Osteoblast (primary cell): ENCODE measurements at regions not wholly inside any gene's neighbourhood (a gene's known extent, or its start where the extent isn't known, plus 50 kb on each side); places are given as distances from the start of the nearest gene placed in this dataset.

Experiments
- DNase-seq: peaks from one replicate; pipeline ENCODE4 v3.0.0; 2011; ENCODE audit warnings: low spot score, mixed read lengths; ENCODE audit not compliant: insufficient read length; ENCODE audit errors: missing footprints
- H2AFZ ChIP-seq: 2 replicates; pipeline ENCODE4 v1.6.0; 2011; ENCODE audit warnings: mild to moderate bottlenecking, low read length
- H3K27ac ChIP-seq: 2 replicates; pipeline ENCODE4 v1.5.1; 2011; ENCODE audit warnings: mild to moderate bottlenecking, low read depth, low read length, moderate library complexity
- H3K27me3 ChIP-seq: 2 replicates; pipeline ENCODE4 v1.6.0; 2012; ENCODE audit warnings: mild to moderate bottlenecking, control low read depth, inconsistent platforms, low read length, moderate library complexity; ENCODE audit not compliant: insufficient read depth
- H3K36me3 ChIP-seq: 2 replicates; pipeline ENCODE4 v1.5.1; 2011; ENCODE audit warnings: mild to moderate bottlenecking, low read length, control low read depth, moderate library complexity; ENCODE audit not compliant: insufficient read depth
- H3K4me1 ChIP-seq: 2 replicates; pipeline ENCODE4 v1.5.1; 2011; ENCODE audit warnings: mild to moderate bottlenecking, low read length, control low read depth, moderate library complexity; ENCODE audit not compliant: insufficient read depth
- H3K4me2 ChIP-seq: 2 replicates; pipeline ENCODE4 v1.6.0; 2011; ENCODE audit warnings: mild to moderate bottlenecking, low read length; ENCODE audit not compliant: insufficient read depth
- H3K4me3 ChIP-seq: fragments of 200-600 bp; sonication (generic); 3 replicates; pipeline ENCODE4 v1.5.1; 2012; ENCODE audit warnings: mild to moderate bottlenecking, low read length, inconsistent platforms; ENCODE audit not compliant: insufficient read depth
- H3K79me2 ChIP-seq: 2 replicates; pipeline ENCODE4 v1.6.0; 2012; ENCODE audit warnings: mild to moderate bottlenecking, low read length, control low read depth, inconsistent platforms; ENCODE audit not compliant: insufficient read depth
- H3K9me3 ChIP-seq: 2 replicates; pipeline ENCODE4 v1.5.1; 2011; ENCODE audit warnings: low read depth, low read length, control low read depth
- H4K20me1 ChIP-seq: 2 replicates; pipeline ENCODE4 v1.6.0; 2012; ENCODE audit warnings: mild to moderate bottlenecking, low read length, control low read depth; ENCODE audit not compliant: insufficient read depth
- CTCF ChIP-seq: IDR thresholded peaks from 2 replicates; pipeline ENCODE4 v1.5.1; 2011; ENCODE audit warnings: mild to moderate bottlenecking, low read depth, low read length, moderate library complexity; ENCODE audit errors: extremely low read depth

GRCh38 chr2:144015655-144016245 lies 504.2 kb downstream of the ZEB2 start:
- Histone ChIP-seq H3K36me3 (no peaks in the 10 kb centered on the region), H3K27me3 (no peaks in the 10 kb centered on the region), H3K4me1 (peaks cover 11% of the 10 kb centered on the region), H3K27ac (peak overlapping the region; percentile 69), H3K79me2 (no peaks in the 10 kb centered on the region), H3K4me3 (no peak overlapping the region), H2AFZ (no peak overlapping the region), H3K9me3 (no peaks in the 10 kb centered on the region), H4K20me1 (no peaks in the 10 kb centered on the region), H3K4me2 (peak overlapping the region; percentile 37)
- no peak for TF ChIP-seq CTCF
- peak; percentile 21 for DNase-seq

- Histone ChIP-seq H3K79me2 (no peaks in the 10 kb centered on the region), H3K27ac (peak overlapping the region; percentile 69), H3K4me1 (peaks cover 11% of the 10 kb centered on the region), H3K36me3 (no peaks in the 10 kb centered on the region), H3K4me2 (no peak overlapping the region), H3K9me3 (no peaks in the 10 kb centered on the region), H3K27me3 (no peaks in the 10 kb centered on the region), H4K20me1 (no peaks in the 10 kb centered on the region), H3K4me3 (no peak overlapping the region), H2AFZ (no peak overlapping the region)
- TF ChIP-seq CTCF, result no peak
- no peak for DNase-seq
Measured at GRCh38 chr2:144015036-144015435, 504.9 kb downstream of the ZEB2 start.

- Histone ChIP-seq H3K27me3 (no peaks in the 10 kb centered on the region), H4K20me1 (no peaks in the 10 kb centered on the region), H3K9me3 (no peaks in the 10 kb centered on the region), H3K27ac (peak overlapping the region; percentile 69), H3K4me2 (peak overlapping the region; percentile 41), H3K79me2 (no peaks in the 10 kb centered on the region), H2AFZ (peak overlapping the region; percentile 40), H3K36me3 (no peaks in the 10 kb centered on the region), H3K4me3 (peak overlapping the region; percentile 8), H3K4me1 (peaks cover 11% of the 10 kb centered on the region)
- no peak for DNase-seq
- no peak for TF ChIP-seq CTCF
Measured at GRCh38 chr2:144014103-144014502, 505.8 kb downstream of the ZEB2 start.

- no peak overlapping the region for H3K4me2 ChIP-seq
- no peak overlapping the region for H3K27ac ChIP-seq
- no peaks in the 10 kb centered on the region for H4K20me1 ChIP-seq
- H3K79me2 ChIP-seq, result no peaks in the 10 kb centered on the region
- DNase-seq, result no peak
- no peaks in the 10 kb centered on the region for H3K9me3 ChIP-seq
- TF ChIP-seq CTCF, result no peak
- peaks cover 11% of the 10 kb centered on the region for H3K4me1 ChIP-seq
- no peak overlapping the region for H3K4me3 ChIP-seq
- H3K27me3 ChIP-seq, result no peaks in the 10 kb centered on the region
- H2AFZ ChIP-seq, result no peak overlapping the region
- no peaks in the 10 kb centered on the region for H3K36me3 ChIP-seq
Measured at GRCh38 chr2:144012304-144012703, 507.6 kb downstream of the ZEB2 start.
